Pancreas (tissue), 10 donors: ENCODE measurements at regions not wholly inside any gene's neighbourhood (a gene's known extent, or its start where the extent isn't known, plus 50 kb on each side); places are given as distances from the start of the nearest gene placed in this dataset.

Experiments
- ATAC-seq, 4 donors: fragments of 200-7000 bp; cut with Tn5 transposase; one replicate each; pipeline versions ENCODE4 v1.8.0 to v1.9.1; 2020; ENCODE audit warnings: mild to moderate bottlenecking in 4 of 4, moderate library complexity in 4 of 4
- DNase-seq, 6 donors: peaks; one replicate each; pipeline ENCODE4 v3.0.0-alpha.2; 2020
- FAIRE-seq: peaks from 2 replicates; lab custom pipeline; 2012; peaks lifted over from hg19 to GRCh38; lab: Jason Lieb, UNC
- H3K27ac ChIP-seq, 4 donors: fragments of 200-600 bp; sonication (generic); 1 replicate in 3 of 4; 2 replicates in 1 of 4; pipeline versions ENCODE4 v1.5.0 to v1.8.0; 2020
- H3K27me3 ChIP-seq, 4 donors: fragments of 200-600 bp; one replicate each; pipeline ENCODE4 v1.8.0; 2021
- H3K36me3 ChIP-seq, 3 donors: fragments of 200-600 bp; sonication (generic) in 1 of 3; one replicate each; pipeline versions ENCODE4 v1.5.0 to v1.8.0; 2020 to 2021
- H3K4me1 ChIP-seq, 3 donors: fragments of 200-600 bp; one replicate each; pipeline ENCODE4 v1.8.0; 2021
- H3K4me3 ChIP-seq, 4 donors: fragments of 200-600 bp; sonication (generic) in 2 of 4; one replicate each; pipeline versions ENCODE4 v1.5.0 to v1.8.0; 2020 to 2021
- H3K9me3 ChIP-seq, 4 donors: fragments of 200-600 bp; one replicate each; pipeline ENCODE4 v1.8.0; 2021
- WGBS, 2 donors: extraction: QIAGEN DNeasy Blood & Tissue Kit; methylation state at CpG; one replicate each; pipeline ENCODE4 v1.1.7; 2013; 5-methylcytosine and 5-hydroxymethylcytosine counted together
- intact Hi-C, 3 donors: fragments of 100-400 bp; cut with DNase I; formaldehyde crosslinking; loops; one replicate each; pipeline versions ENCODE4 v1.11.1 to v1.14.2; 2022
- TF ChIP-seq, protein P1 (sequence below), 4 donors: fragments of 200-600 bp; sonication (generic) in 3 of 4; IDR thresholded peaks; one replicate each; pipeline versions ENCODE4 v1.5.0 to v1.8.0; 2021; ENCODE audit warnings: antibody characterized with exemption in 4 of 4
- donor health status: healthy with polysubstance abuse.
- donor health status: DM: no; HTN: no; CAD: no; lungs with moderate emphysema.
- donor health status: DM: no; HTN: no; CAD: no.
- donor health status: control.
- donor health status: control.
- donor health status: Bipolar disorder and iron deficiency.
- donor health status: DM: yes; HTN: yes; CAD: no.
- donor health status: DM: no; HTN: no; CAD: no.
- donor health status: DM: no; HTN: no; CAD: no.
- donor health status: DM: yes; HTN: yes; CAD: no.

DNA sequence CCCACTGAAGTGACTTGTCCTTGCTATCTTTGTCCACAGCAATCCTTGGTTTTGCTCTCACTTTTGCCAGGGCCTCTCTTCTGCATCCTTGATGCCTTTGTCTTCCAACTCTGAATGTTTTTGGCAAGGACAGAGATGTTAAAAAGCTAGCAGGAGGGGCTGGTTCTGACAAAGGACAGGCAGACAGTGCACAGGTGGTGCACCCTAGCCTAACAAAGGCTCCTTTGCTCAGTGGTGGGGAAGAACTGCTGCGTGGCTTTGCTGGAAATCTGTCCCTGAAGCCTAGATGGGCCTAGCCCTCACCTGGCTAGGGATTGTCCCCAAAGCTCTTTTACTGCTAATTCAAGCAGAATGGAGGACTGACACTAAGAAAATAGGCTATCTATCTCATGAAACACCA is 233.5 kb downstream of the MAN2A1 start:
- TF ChIP-seq, protein P1, sequence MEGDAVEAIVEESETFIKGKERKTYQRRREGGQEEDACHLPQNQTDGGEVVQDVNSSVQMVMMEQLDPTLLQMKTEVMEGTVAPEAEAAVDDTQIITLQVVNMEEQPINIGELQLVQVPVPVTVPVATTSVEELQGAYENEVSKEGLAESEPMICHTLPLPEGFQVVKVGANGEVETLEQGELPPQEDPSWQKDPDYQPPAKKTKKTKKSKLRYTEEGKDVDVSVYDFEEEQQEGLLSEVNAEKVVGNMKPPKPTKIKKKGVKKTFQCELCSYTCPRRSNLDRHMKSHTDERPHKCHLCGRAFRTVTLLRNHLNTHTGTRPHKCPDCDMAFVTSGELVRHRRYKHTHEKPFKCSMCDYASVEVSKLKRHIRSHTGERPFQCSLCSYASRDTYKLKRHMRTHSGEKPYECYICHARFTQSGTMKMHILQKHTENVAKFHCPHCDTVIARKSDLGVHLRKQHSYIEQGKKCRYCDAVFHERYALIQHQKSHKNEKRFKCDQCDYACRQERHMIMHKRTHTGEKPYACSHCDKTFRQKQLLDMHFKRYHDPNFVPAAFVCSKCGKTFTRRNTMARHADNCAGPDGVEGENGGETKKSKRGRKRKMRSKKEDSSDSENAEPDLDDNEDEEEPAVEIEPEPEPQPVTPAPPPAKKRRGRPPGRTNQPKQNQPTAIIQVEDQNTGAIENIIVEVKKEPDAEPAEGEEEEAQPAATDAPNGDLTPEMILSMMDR (IDR thresholded peaks at IDR 0.05), result no peak
- Histone ChIP-seq H3K27ac (no peak overlapping the region), H3K4me1 (no peaks in the 10 kb centered on the region), H3K4me3 (no peak overlapping the region), H3K27me3 (no peaks in the 10 kb centered on the region), H3K9me3 (no peaks in the 10 kb centered on the region), H3K36me3 (no peaks in the 10 kb centered on the region)
- DNase-seq, result no peak
- 86 to 95% methylated on average over 1 of the region's 1 CpG for WGBS, 2 donors
- FAIRE-seq, result no peak
- ATAC-seq, result no peak
- intact Hi-C loops, result no loop called here

DNA sequence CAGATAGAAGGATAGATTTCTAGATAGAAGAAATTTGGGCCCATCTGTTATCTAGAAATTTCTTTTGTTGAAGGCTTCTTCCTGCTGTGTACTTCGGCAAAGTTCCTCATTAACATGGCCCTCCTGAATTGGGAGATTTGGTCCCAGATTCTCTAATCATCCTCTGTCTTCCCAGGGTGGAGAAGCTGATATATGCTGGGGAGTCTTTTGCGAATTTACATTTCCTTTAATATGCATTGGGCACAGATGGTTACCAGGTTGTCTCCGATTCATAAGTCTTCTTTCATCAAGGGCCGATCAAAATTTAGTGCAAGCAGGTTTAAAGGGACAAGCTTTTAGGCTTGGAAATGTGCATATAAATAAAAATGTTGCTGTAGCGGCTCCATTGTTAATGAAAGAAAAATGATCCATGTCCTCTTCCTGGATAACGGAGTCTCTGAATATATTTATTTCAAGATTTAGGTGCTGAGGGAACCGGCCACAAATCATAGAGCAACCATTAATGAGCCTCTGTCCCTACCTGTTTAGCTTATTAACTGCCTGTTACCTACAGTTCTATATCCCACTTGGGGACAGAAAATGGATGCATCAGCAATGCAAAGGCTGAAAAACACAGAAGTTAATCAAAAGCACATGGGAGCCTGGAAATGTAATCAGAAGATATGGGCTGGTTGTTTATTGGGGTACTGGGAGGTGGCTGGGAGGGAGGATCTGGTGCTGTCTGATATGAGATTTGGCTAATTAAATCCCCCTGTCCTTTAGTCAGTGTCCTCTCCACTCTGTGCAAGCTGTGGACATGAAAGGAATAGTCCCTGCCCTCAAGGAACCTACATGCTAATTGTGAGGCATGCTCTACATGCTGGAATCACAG is 234.7 kb downstream of the MAN2A1 start:
- 89 to 95% methylated on average over 7 of the region's 7 CpGs for WGBS, 2 donors
- Histone ChIP-seq H3K27me3 (no peaks in the 10 kb centered on the region), H3K27ac (no peak overlapping the region), H3K4me3 (no peak overlapping the region), H3K9me3 (no peaks in the 10 kb centered on the region), H3K36me3 (no peaks in the 10 kb centered on the region), H3K4me1 (no peaks in the 10 kb centered on the region)
- TF ChIP-seq, protein P1 (IDR thresholded peaks at IDR 0.05), result no peak
- FAIRE-seq, result no peak
- DNase-seq, result no peak
- intact Hi-C loops, result no loop called here
- no peak for ATAC-seq

DNA sequence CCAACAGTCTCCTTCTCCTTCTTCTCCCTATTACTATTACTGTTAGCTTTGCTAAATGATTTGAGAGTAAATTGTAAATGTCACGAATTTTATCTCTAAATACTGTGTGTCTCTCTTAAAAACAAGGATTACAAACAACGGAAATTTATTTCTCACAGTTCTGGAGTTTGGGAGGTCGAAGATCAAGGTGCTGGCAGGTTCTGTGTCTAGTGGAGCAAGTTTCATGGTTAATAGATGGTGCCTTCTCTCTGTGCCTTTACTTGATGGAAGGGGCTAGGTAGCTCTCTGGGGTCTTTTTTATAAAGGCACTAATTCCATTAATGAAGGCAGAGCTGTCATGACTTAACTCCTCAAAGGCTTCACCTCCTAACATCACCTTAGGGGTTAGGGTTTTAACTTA is 237.9 kb downstream of the MAN2A1 start:
- WGBS, 2 donors, result 64 to 66% methylated on average over 3 of the region's 3 CpGs
- intact Hi-C loops, result no loop called here

DNA sequence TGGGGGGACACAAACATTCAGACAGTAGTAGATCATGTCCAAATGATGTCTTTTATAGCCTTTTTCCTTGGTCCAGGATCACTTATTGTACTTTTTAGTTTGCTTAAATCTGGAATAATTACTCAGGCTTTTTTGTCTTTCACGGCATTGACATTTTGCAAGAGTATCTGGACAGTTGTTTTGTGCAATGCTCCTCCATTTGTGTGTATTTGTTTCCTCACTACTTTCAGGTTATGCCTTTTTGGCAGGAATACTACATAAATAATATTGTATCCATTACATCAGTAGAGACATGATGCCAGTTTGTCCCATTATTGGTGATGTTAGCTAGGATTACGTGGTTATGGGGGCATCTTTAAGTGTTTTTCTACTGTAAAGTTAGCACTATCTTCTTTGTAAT is 238.3 kb downstream of the MAN2A1 start:
- intact Hi-C loops, result no loop called here
- DNase-seq, result no peak
- no peak overlapping the region for H3K27ac ChIP-seq
- H3K36me3 ChIP-seq, result no peaks in the 10 kb centered on the region
- H3K9me3 ChIP-seq, result no peaks in the 10 kb centered on the region
- no peak overlapping the region for H3K4me3 ChIP-seq
- WGBS, 2 donors, result 89 to 97% methylated on average over 2 of the region's 2 CpGs
- no peak for FAIRE-seq
- no peaks in the 10 kb centered on the region for H3K27me3 ChIP-seq
- TF ChIP-seq, protein P1 (IDR thresholded peaks at IDR 0.05), result no peak
- ATAC-seq, result no peak
- no peaks in the 10 kb centered on the region for H3K4me1 ChIP-seq

More for the DNA sequence above, 237.9 kb downstream of the MAN2A1 start:
- no peaks in the 10 kb centered on the region for H3K27me3 ChIP-seq
- FAIRE-seq (no peak), DNase-seq (no peak), ATAC-seq (no peak)
- H3K9me3 ChIP-seq, result no peaks in the 10 kb centered on the region
- H3K27ac ChIP-seq, result no peak overlapping the region
- TF ChIP-seq, protein P1 (IDR thresholded peaks at IDR 0.05), result no peak
- H3K36me3 ChIP-seq, result no peaks in the 10 kb centered on the region
- no peaks in the 10 kb centered on the region for H3K4me1 ChIP-seq
- H3K4me3 ChIP-seq, result no peak overlapping the region

DNA sequence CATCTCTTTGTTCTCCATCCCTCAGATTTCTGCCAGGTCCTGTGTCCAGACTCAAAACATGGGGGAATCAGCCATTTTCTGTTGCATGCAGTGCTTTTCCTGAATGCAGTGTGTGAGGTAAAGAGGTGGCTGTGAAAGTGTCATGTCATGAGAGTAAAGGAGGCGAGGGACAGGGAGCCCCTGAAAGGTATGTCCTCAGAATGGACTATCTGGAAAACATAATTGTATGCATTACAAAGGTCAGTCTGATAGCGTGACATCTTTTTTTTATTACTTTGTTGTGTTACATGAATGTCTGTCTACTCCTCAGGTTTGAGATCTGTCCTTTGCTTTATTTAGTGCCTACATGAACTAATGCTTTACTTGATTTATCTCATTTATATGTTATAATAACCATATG is 239.1 kb downstream of the MAN2A1 start:
- Histone ChIP-seq H3K27ac (no peak overlapping the region), H3K4me3 (no peak overlapping the region), H3K4me1 (no peaks in the 10 kb centered on the region), H3K9me3 (no peaks in the 10 kb centered on the region), H3K36me3 (no peaks in the 10 kb centered on the region), H3K27me3 (no peaks in the 10 kb centered on the region)
- 77 to 81% methylated on average over 2 of the region's 2 CpGs for WGBS, 2 donors
- DNase-seq (no peak), FAIRE-seq (no peak), ATAC-seq (no peak)
- intact Hi-C loops, result no loop called here
- TF ChIP-seq, protein P1 (IDR thresholded peaks at IDR 0.05), result no peak
